ENCODE measurements at regions not wholly inside any gene's neighbourhood (a gene's known extent, or its start where the extent isn't known, plus 50 kb on each side); places are given as distances from the start of the nearest gene placed in this dataset.
"Not testable (repeated sequence)": the region's sequence is repeated elsewhere in the genome, so short reads cannot be mapped to it uniquely, and the experiment has no call there.

GRCh38 chr1:177413982-177414596 lies 243.3 kb downstream of the BRINP2 start:
- Mint-ChIP-seq H3K9me3 (peaks cover 25% of the 10 kb centered on the region), H3K4me1 (ENCODE audit: low read depth) (no peaks in the 10 kb centered on the region), H3K4me3 (no peak overlapping the region), H3K27me3 (ENCODE audit: insufficient read depth) (no peaks in the 10 kb centered on the region), H3K27ac (no peak overlapping the region), H3K36me3 (ENCODE audit: low read depth) (no peaks in the 10 kb centered on the region)
- TF ChIP-seq, protein P1, sequence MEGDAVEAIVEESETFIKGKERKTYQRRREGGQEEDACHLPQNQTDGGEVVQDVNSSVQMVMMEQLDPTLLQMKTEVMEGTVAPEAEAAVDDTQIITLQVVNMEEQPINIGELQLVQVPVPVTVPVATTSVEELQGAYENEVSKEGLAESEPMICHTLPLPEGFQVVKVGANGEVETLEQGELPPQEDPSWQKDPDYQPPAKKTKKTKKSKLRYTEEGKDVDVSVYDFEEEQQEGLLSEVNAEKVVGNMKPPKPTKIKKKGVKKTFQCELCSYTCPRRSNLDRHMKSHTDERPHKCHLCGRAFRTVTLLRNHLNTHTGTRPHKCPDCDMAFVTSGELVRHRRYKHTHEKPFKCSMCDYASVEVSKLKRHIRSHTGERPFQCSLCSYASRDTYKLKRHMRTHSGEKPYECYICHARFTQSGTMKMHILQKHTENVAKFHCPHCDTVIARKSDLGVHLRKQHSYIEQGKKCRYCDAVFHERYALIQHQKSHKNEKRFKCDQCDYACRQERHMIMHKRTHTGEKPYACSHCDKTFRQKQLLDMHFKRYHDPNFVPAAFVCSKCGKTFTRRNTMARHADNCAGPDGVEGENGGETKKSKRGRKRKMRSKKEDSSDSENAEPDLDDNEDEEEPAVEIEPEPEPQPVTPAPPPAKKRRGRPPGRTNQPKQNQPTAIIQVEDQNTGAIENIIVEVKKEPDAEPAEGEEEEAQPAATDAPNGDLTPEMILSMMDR (IDR thresholded peaks at IDR 0.05) = no peak
- no peak for DNase-seq

GRCh38 chr1:177411381-177411780 lies 240.6 kb downstream of the BRINP2 start:
- no peak for DNase-seq
- no peak overlapping the region for H3K4me3 Mint-ChIP-seq
- H3K9me3 Mint-ChIP-seq = peaks cover 27% of the 10 kb centered on the region
- peaks cover 8% of the 10 kb centered on the region for H3K36me3 Mint-ChIP-seq (ENCODE audit: low read depth)
- H3K27ac Mint-ChIP-seq = no peak overlapping the region
- TF ChIP-seq, protein P1 (IDR thresholded peaks at IDR 0.05) = no peak
- H3K4me1 Mint-ChIP-seq (ENCODE audit: low read depth) = no peaks in the 10 kb centered on the region
- no peaks in the 10 kb centered on the region for H3K27me3 Mint-ChIP-seq (ENCODE audit: insufficient read depth)

- no peak overlapping the region for H3K4me3 Mint-ChIP-seq
- H3K27me3 Mint-ChIP-seq (ENCODE audit: insufficient read depth) = no peaks in the 10 kb centered on the region
- peaks cover 24% of the 10 kb centered on the region for H3K9me3 Mint-ChIP-seq
- H3K27ac Mint-ChIP-seq = no peak overlapping the region
- TF ChIP-seq, protein P1 (IDR thresholded peaks at IDR 0.05) = no peak
- H3K4me1 Mint-ChIP-seq (ENCODE audit: low read depth) = no peaks in the 10 kb centered on the region
- no peak for DNase-seq
- peaks cover 8% of the 10 kb centered on the region for H3K36me3 Mint-ChIP-seq (ENCODE audit: low read depth)
Measured at GRCh38 chr1:177410179-177410766, 239.5 kb downstream of the BRINP2 start.

DNA sequence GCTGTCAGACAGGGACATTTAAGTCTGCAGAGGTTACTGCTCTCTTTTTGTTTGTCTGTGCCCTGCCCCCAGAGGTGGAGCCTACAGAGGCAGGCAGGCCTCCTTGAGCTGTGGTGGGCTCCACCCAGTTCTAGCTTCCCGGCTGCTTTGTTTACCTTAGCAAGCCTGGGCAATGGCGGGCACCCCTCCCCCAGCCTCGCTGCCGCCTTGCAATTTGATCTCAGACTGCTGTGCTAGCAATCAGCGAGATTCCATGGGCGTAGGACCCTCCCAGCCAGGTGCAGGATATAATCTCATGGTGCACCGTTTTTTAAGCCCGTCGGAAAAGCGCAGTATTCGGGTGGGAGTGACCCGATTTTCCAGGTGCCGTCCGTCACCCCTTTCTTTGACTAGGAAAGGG lies 235.6 kb downstream of the BRINP2 start:
- H3K27ac Mint-ChIP-seq; H3K4me3 Mint-ChIP-seq; H3K27me3 Mint-ChIP-seq (ENCODE audit: insufficient read depth); H3K4me1 Mint-ChIP-seq (ENCODE audit: low read depth); H3K36me3 Mint-ChIP-seq (ENCODE audit: low read depth); DNase-seq: not testable (repeated sequence)
- H3K9me3 Mint-ChIP-seq = peaks cover 20% of the 10 kb centered on the region

- H3K27me3 Mint-ChIP-seq (ENCODE audit: insufficient read depth) = peaks cover 3% of the 10 kb centered on the region; the same call in 1 of the 2 replicates
- no peak overlapping the region for H3K27ac Mint-ChIP-seq
- DNase-seq = no peak
- H3K4me1 Mint-ChIP-seq (ENCODE audit: low read depth) = no peaks in the 10 kb centered on the region
- H3K4me3 Mint-ChIP-seq = no peak overlapping the region
- H3K9me3 Mint-ChIP-seq = peaks cover 49% of the 10 kb centered on the region
- H3K36me3 Mint-ChIP-seq (ENCODE audit: low read depth) = no peaks in the 10 kb centered on the region
- TF ChIP-seq, protein P1 (IDR thresholded peaks at IDR 0.05) = no peak
Measured at GRCh38 chr1:177392336-177392735, 221.6 kb downstream of the BRINP2 start.

GRCh38 chr1:177385760-177386698 lies 215.3 kb downstream of the BRINP2 start:
- H3K27ac Mint-ChIP-seq = no peak overlapping the region
- no peaks in the 10 kb centered on the region for H3K27me3 Mint-ChIP-seq (ENCODE audit: insufficient read depth)
- TF ChIP-seq, protein P1 (IDR thresholded peaks at IDR 0.05) = no peak
- no peaks in the 10 kb centered on the region for H3K36me3 Mint-ChIP-seq (ENCODE audit: low read depth)
- H3K4me1 Mint-ChIP-seq (ENCODE audit: low read depth) = no peaks in the 10 kb centered on the region
- no peak for DNase-seq
- H3K4me3 Mint-ChIP-seq = no peak overlapping the region
- H3K9me3 Mint-ChIP-seq = peaks cover 31% of the 10 kb centered on the region
